CD14-positive monocyte (primary cell): ENCODE measurements at regions not wholly inside any gene's neighbourhood (a gene's known extent, or its start where the extent isn't known, plus 50 kb on each side); places are given as distances from the start of the nearest gene placed in this dataset.

Experiments
- DNase-seq, 3 donors: peaks; one replicate each; pipeline ENCODE4 v3.0.0-alpha.2; 2011 to 2022
- H2AFZ ChIP-seq: 2 replicates; pipeline ENCODE4 v1.6.0; 2012; ENCODE audit warnings: mild to moderate bottlenecking, low read depth, low read length, inconsistent platforms; ENCODE audit not compliant: insufficient read depth, poor library complexity, severe bottlenecking
- H3K27ac ChIP-seq, 2 donors: 1 replicate in 1 of 2; 2 replicates in 1 of 2; pipeline ENCODE4 v1.5.1; 2012 to 2013; ENCODE audit warnings: low read length in 2 of 2, control low read depth in 1 of 2, inconsistent platforms in 1 of 2, low read depth in 1 of 2, mild to moderate bottlenecking in 1 of 2
- H3K27me3 ChIP-seq, 2 donors: one replicate each; pipeline versions ENCODE4 v1.6.0 to v1.6.1; 2011 to 2013; ENCODE audit warnings: low read length in 2 of 2; ENCODE audit not compliant: control insufficient read depth in 2 of 2, insufficient read depth in 2 of 2
- H3K36me3 ChIP-seq, 2 donors: replicated peaks in 1 of 2; 1 replicate in 1 of 2; 2 replicates in 1 of 2; pipeline versions ENCODE4 v1.5.1 to v1.6.1; 2012 to 2013; ENCODE audit warnings: low read length in 2 of 2, control low read depth in 1 of 2, inconsistent platforms in 1 of 2, mild to moderate bottlenecking in 1 of 2; ENCODE audit not compliant: insufficient read depth in 2 of 2, control insufficient read depth in 1 of 2
- H3K4me1 ChIP-seq, 2 donors: 1 replicate in 1 of 2; 2 replicates in 1 of 2; pipeline versions ENCODE4 v1.5.1 to v1.6.1; 2012 to 2013; ENCODE audit warnings: low read length in 2 of 2, control low read depth in 1 of 2, inconsistent platforms in 1 of 2, mild to moderate bottlenecking in 1 of 2, moderate library complexity in 1 of 2; ENCODE audit not compliant: insufficient read depth in 2 of 2, control insufficient read depth in 1 of 2
- H3K4me2 ChIP-seq: replicated peaks from 2 replicates; pipeline ENCODE3; 2012; ENCODE audit warnings: low read length, moderate library complexity, mild to moderate bottlenecking; ENCODE audit not compliant: poor library complexity, severe bottlenecking; ENCODE audit errors: extremely low read depth
- H3K4me3 ChIP-seq, 3 experiments: fragments of 200-600 bp in 1 of 3; sonication (generic) in 1 of 3; replicated peaks in 1 of 3; 1 replicate in 2 of 3; 2 replicates in 1 of 3; pipeline ENCODE4 v1.5.1; 2011 to 2013; ENCODE audit warnings: low read length in 3 of 3, mild to moderate bottlenecking in 3 of 3, control low read depth in 2 of 3, low read depth in 2 of 3, inconsistent platforms in 1 of 3, moderate library complexity in 1 of 3
- H3K79me2 ChIP-seq: 2 replicates; pipeline ENCODE4 v1.6.0; 2012; ENCODE audit warnings: mild to moderate bottlenecking, control low read depth, inconsistent platforms, low read length, moderate library complexity; ENCODE audit not compliant: insufficient read depth
- H3K9ac ChIP-seq: 2 replicates; pipeline ENCODE4 v1.6.0; 2017; ENCODE audit warnings: low read length, mild to moderate bottlenecking; ENCODE audit not compliant: insufficient read depth, poor library complexity, severe bottlenecking
- H3K9me3 ChIP-seq, 2 donors: replicated peaks in 1 of 2; 1 replicate in 1 of 2; 2 replicates in 1 of 2; pipeline versions ENCODE4 v1.5.1 to v1.6.1; 2012 to 2013; ENCODE audit warnings: low read length in 2 of 2, control low read depth in 1 of 2; ENCODE audit not compliant: control insufficient read depth in 1 of 2, insufficient read depth in 1 of 2
- H4K20me1 ChIP-seq: 2 replicates; pipeline ENCODE4 v1.6.0; 2012; ENCODE audit warnings: mild to moderate bottlenecking, low read length, control low read depth, moderate library complexity; ENCODE audit not compliant: insufficient read depth
- H3K27ac Mint-ChIP-seq, 7 donors: one replicate each; pipeline ENCODE4 v1.8.0; 2020; ENCODE audit warnings: mild to moderate bottlenecking in 7 of 7, mixed read lengths in 7 of 7, moderate library complexity in 6 of 7, inconsistent platforms in 2 of 7
- H3K27me3 Mint-ChIP-seq, 3 donors: one replicate each; pipeline ENCODE4 v1.8.0; 2021 to 2022; ENCODE audit warnings: low read depth in 3 of 3, mild to moderate bottlenecking in 3 of 3, mixed read lengths in 3 of 3, moderate library complexity in 3 of 3, inconsistent platforms in 1 of 3
- H3K36me3 Mint-ChIP-seq, 2 donors: one replicate each; pipeline ENCODE4 v1.8.0; 2020; ENCODE audit warnings: mixed read lengths in 2 of 2, inconsistent platforms in 1 of 2, mild to moderate bottlenecking in 1 of 2
- H3K4me1 Mint-ChIP-seq: one replicate; pipeline ENCODE4 v1.8.0; 2020; ENCODE audit warnings: mild to moderate bottlenecking, mixed read lengths
- H3K4me3 Mint-ChIP-seq, 2 donors: one replicate each; pipeline ENCODE4 v1.8.0; 2020; ENCODE audit warnings: mild to moderate bottlenecking in 2 of 2, mixed read lengths in 2 of 2, moderate library complexity in 1 of 2
- H3K9me3 Mint-ChIP-seq, 7 donors: one replicate each; pipeline ENCODE4 v1.8.0; 2020 to 2022; ENCODE audit warnings: mixed read lengths in 7 of 7, mild to moderate bottlenecking in 6 of 7, moderate library complexity in 6 of 7, inconsistent platforms in 2 of 7
- WGBS: methylation state at CpG from one replicate; pipeline ENCODE4 v1.1.5; 2013; ENCODE audit warnings: missing lambda C conversion rate; ENCODE audit not compliant: insufficient coverage; 5-methylcytosine and 5-hydroxymethylcytosine counted together
- intact Hi-C, 2 donors: fragments of 100-400 bp; cut with micrococcal nuclease; formaldehyde crosslinking; loops; one replicate each; pipeline versions ENCODE4 v1.15.0 to v1.15.1; 2023
- TF ChIP-seq, protein P1 (sequence below): fragments of 200-600 bp; IDR thresholded peaks from one replicate; pipeline ENCODE4 v1.8.0; 2022; ENCODE audit warnings: antibody characterized with exemption, mild to moderate bottlenecking

DNA sequence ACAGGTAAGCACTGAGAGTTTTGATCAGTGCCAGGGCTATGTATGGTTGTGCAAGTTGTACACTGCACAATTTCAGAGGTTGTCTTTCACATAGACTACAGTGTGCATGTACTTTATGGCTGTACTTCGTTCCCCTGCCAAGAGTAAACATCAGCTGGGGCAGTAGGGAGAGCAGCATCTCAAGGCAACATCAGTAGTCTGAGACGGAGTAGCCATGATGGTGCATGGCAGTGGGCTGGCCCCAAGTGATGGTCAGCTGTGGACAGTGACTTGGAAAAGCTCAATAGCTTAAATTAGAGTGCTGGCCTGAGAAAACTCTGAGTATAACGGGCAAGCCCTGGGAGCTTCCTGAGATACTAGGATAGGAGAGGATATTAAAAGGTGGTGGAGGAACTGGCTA lies 165.5 kb downstream of the TFAP2B start:
- Histone ChIP-seq H3K79me2 (no peaks in the 10 kb centered on the region), H3K4me3 (no peak overlapping the region), H2AFZ (no peak overlapping the region), H3K36me3 (no peaks in the 10 kb centered on the region), H4K20me1 (no peaks in the 10 kb centered on the region), H3K27me3 (no peaks in the 10 kb centered on the region), H3K27ac (no peak overlapping the region), H3K4me2 (no peak overlapping the region), H3K9me3 (no peaks in the 10 kb centered on the region), H3K4me1 (no peaks in the 10 kb centered on the region), H3K9ac (no peak overlapping the region)
- peaks cover 0 to 3% (median 0%) of the 10 kb centered on the region in 7 donors for H3K9me3 Mint-ChIP-seq
- H3K4me3 Mint-ChIP-seq, result no peak overlapping the region
- intact Hi-C loops, result no loop called here
- DNase-seq, result no peak
- TF ChIP-seq, protein P1, sequence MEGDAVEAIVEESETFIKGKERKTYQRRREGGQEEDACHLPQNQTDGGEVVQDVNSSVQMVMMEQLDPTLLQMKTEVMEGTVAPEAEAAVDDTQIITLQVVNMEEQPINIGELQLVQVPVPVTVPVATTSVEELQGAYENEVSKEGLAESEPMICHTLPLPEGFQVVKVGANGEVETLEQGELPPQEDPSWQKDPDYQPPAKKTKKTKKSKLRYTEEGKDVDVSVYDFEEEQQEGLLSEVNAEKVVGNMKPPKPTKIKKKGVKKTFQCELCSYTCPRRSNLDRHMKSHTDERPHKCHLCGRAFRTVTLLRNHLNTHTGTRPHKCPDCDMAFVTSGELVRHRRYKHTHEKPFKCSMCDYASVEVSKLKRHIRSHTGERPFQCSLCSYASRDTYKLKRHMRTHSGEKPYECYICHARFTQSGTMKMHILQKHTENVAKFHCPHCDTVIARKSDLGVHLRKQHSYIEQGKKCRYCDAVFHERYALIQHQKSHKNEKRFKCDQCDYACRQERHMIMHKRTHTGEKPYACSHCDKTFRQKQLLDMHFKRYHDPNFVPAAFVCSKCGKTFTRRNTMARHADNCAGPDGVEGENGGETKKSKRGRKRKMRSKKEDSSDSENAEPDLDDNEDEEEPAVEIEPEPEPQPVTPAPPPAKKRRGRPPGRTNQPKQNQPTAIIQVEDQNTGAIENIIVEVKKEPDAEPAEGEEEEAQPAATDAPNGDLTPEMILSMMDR, result no peak
- no peaks in the 10 kb centered on the region for H3K4me1 Mint-ChIP-seq
- H3K27me3 Mint-ChIP-seq, result peaks cover 1 to 2% (median 1%) of the 10 kb centered on the region in 3 donors
- H3K36me3 Mint-ChIP-seq, result no peaks in the 10 kb centered on the region
- 87% methylated on average over 3 of the region's 3 CpGs for WGBS
- no peak overlapping the region for H3K27ac Mint-ChIP-seq

DNA sequence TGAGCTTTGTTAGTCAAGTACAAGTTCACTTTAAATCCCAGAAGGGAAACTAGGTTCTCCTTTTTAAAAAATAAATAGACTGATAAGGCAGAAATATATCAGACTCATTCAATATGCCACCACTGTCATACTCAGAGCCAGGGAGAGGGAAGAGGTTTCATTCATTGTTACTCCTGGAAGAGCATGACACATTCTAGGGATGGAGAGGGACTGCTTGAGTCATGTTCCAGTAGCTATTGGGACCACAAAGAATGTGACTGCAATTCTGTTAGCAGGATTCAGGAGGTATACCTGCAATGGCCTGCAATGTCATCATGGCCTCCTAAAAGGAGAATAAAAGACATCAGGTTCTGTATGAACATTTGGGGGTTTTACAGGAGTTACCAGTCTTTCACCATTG lies 167.6 kb downstream of the TFAP2B start:
- intact Hi-C loops, result no loop called here
- TF ChIP-seq, protein P1, result no peak

More for the DNA sequence above, 167.6 kb downstream of the TFAP2B start:
- Mint-ChIP-seq H3K27me3 (peaks cover 1 to 3% (median 3%) of the 10 kb centered on the region in 3 donors), H3K4me3 (no peak overlapping the region), H3K36me3 (no peaks in the 10 kb centered on the region), H3K9me3 (peaks cover 0 to 6% (median 2%) of the 10 kb centered on the region in 7 donors), H3K27ac (no peak overlapping the region), H3K4me1 (no peaks in the 10 kb centered on the region)
- Histone ChIP-seq H3K27ac (no peak overlapping the region), H3K27me3 (no peaks in the 10 kb centered on the region), H3K36me3 (no peaks in the 10 kb centered on the region), H3K9me3 (no peaks in the 10 kb centered on the region), H3K9ac (no peak overlapping the region), H2AFZ (no peak overlapping the region), H3K4me2 (no peak overlapping the region), H3K4me1 (no peaks in the 10 kb centered on the region), H3K79me2 (no peaks in the 10 kb centered on the region), H3K4me3 (no peak overlapping the region), H4K20me1 (no peaks in the 10 kb centered on the region)
- DNase-seq, result no peak
